Adipocyte (in vitro differentiated cells): ENCODE measurements at regions not wholly inside any gene's neighbourhood (a gene's known extent, or its start where the extent isn't known, plus 50 kb on each side); places are given as distances from the start of the nearest gene placed in this dataset.
"Not testable (repeated sequence)": the region's sequence is repeated elsewhere in the genome, so short reads cannot be mapped to it uniquely, and the experiment has no call there.

Source experiments
- DNase-seq: peaks from one replicate; pipeline ENCODE4 v3.0.0-alpha.2; 2015; ENCODE audit warnings: low read depth
- H3K27me3 ChIP-seq: replicated peaks from 2 replicates; pipeline ENCODE4 v1.7.0; 2013; ENCODE audit warnings: mild to moderate bottlenecking, low read length, moderate library complexity; ENCODE audit not compliant: control insufficient read depth, insufficient read depth
- H3K36me3 ChIP-seq: 2 replicates; pipeline ENCODE4 v1.7.0; 2013; ENCODE audit warnings: low read length, mild to moderate bottlenecking, moderate library complexity; ENCODE audit not compliant: control insufficient read depth, insufficient read depth, severe bottlenecking
- H3K4me1 ChIP-seq: 2 replicates; pipeline ENCODE4 v1.7.0; 2013; ENCODE audit warnings: mild to moderate bottlenecking, low read length, moderate library complexity; ENCODE audit not compliant: control insufficient read depth, insufficient read depth
- H3K4me3 ChIP-seq: 2 replicates; pipeline ENCODE4 v1.7.0; 2013; ENCODE audit warnings: mild to moderate bottlenecking, low read length, moderate library complexity
- H3K9ac ChIP-seq: 2 replicates; pipeline ENCODE4 v1.7.0; 2013; ENCODE audit warnings: mild to moderate bottlenecking, low read length, moderate library complexity
- H3K9me3 ChIP-seq: 2 replicates; pipeline ENCODE4 v1.7.0; 2013; ENCODE audit warnings: mild to moderate bottlenecking, low read length, moderate library complexity; ENCODE audit not compliant: control insufficient read depth

- not testable (repeated sequence) for H3K4me3 ChIP-seq, H3K4me1 ChIP-seq, H3K36me3 ChIP-seq, DNase-seq, H3K9me3 ChIP-seq, H3K27me3 ChIP-seq, H3K9ac ChIP-seq
These were observed 299.3 kb upstream of the WSB1 start for GRCh38 chr17:26994648-26995047.

- H3K27me3 ChIP-seq, H3K9me3 ChIP-seq, H3K4me1 ChIP-seq, H3K36me3 ChIP-seq, DNase-seq, H3K4me3 ChIP-seq, H3K9ac ChIP-seq: not testable (repeated sequence)
These were observed 297.6 kb upstream of the WSB1 start for GRCh38 chr17:26996146-26996916.

GRCh38 chr17:27007734-27008531 lies 286.0 kb upstream of the WSB1 start:
- H3K4me3 ChIP-seq, H3K9ac ChIP-seq, H3K36me3 ChIP-seq, H3K4me1 ChIP-seq, H3K27me3 ChIP-seq, H3K9me3 ChIP-seq, DNase-seq: not testable (repeated sequence)

- Histone ChIP-seq H3K4me3 (no peak overlapping the region), H3K4me1 (no peaks in the 10 kb centered on the region), H3K27me3 (no peaks in the 10 kb centered on the region), H3K9me3 (no peaks in the 10 kb centered on the region), H3K36me3 (no peaks in the 10 kb centered on the region), H3K9ac (no peak overlapping the region)
- no peak for DNase-seq
These were observed 284.8 kb upstream of the WSB1 start for GRCh38 chr17:27009087-27009486.

GRCh38 chr17:27010138-27010537 lies 283.8 kb upstream of the WSB1 start:
- not testable (repeated sequence) for H3K4me1 ChIP-seq, H3K9ac ChIP-seq, H3K9me3 ChIP-seq, H3K36me3 ChIP-seq, H3K4me3 ChIP-seq, DNase-seq, H3K27me3 ChIP-seq

- H3K4me1 ChIP-seq, H3K27me3 ChIP-seq: not testable (repeated sequence)
These were observed 263.4 kb upstream of the WSB1 start for GRCh38 chr17:27030552-27030951.

GRCh38 chr17:27038676-27039075 lies 255.2 kb upstream of the WSB1 start:
- H3K36me3 ChIP-seq: no peaks in the 10 kb centered on the region
- DNase-seq: no peak
- H3K4me3 ChIP-seq: no peak overlapping the region
- H3K9ac ChIP-seq: no peak overlapping the region
- no peaks in the 10 kb centered on the region for H3K9me3 ChIP-seq
- no peaks in the 10 kb centered on the region for H3K4me1 ChIP-seq
- H3K27me3 ChIP-seq: no peaks in the 10 kb centered on the region

More at GRCh38 chr17:27030552-27030951, 263.4 kb upstream of the WSB1 start:
- not testable (repeated sequence) for H3K36me3 ChIP-seq, DNase-seq, H3K9me3 ChIP-seq, H3K9ac ChIP-seq, H3K4me3 ChIP-seq

- H3K4me1 ChIP-seq, H3K4me3 ChIP-seq, H3K36me3 ChIP-seq, H3K27me3 ChIP-seq, DNase-seq, H3K9me3 ChIP-seq, H3K9ac ChIP-seq: not testable (repeated sequence)
These were observed 248.9 kb upstream of the WSB1 start for GRCh38 chr17:27045039-27045438.

GRCh38 chr17:27049104-27049784 lies 244.7 kb upstream of the WSB1 start:
- no peaks in the 10 kb centered on the region for H3K36me3 ChIP-seq
- no peaks in the 10 kb centered on the region for H3K4me1 ChIP-seq
- DNase-seq: no peak
- H3K9ac ChIP-seq: no peak overlapping the region
- H3K27me3 ChIP-seq: no peaks in the 10 kb centered on the region
- H3K4me3 ChIP-seq: no peak overlapping the region
- peaks cover 7% of the 10 kb centered on the region for H3K9me3 ChIP-seq

GRCh38 chr17:27065588-27065987 lies 228.3 kb upstream of the WSB1 start:
- DNase-seq: no peak
- H3K9me3 ChIP-seq: no peaks in the 10 kb centered on the region
- H3K36me3 ChIP-seq: no peaks in the 10 kb centered on the region
- H3K4me3 ChIP-seq: no peak overlapping the region
- H3K9ac ChIP-seq: no peak overlapping the region
- no peaks in the 10 kb centered on the region for H3K4me1 ChIP-seq
- H3K27me3 ChIP-seq: no peaks in the 10 kb centered on the region

GRCh38 chr17:27066315-27066714 lies 227.6 kb upstream of the WSB1 start:
- Histone ChIP-seq H3K27me3 (no peaks in the 10 kb centered on the region), H3K9ac (no peak overlapping the region), H3K36me3 (no peaks in the 10 kb centered on the region), H3K4me1 (no peaks in the 10 kb centered on the region), H3K9me3 (no peaks in the 10 kb centered on the region), H3K4me3 (no peak overlapping the region)
- DNase-seq: no peak
